CD4-positive, alpha-beta T cell treated with Interleukin-2 at 100 ng/mL for 4 hours (primary cell): ENCODE measurements at regions not wholly inside any gene's neighbourhood (a gene's known extent, or its start where the extent isn't known, plus 50 kb on each side); places are given as distances from the start of the nearest gene placed in this dataset.
"Not testable (repeated sequence)": the region's sequence is repeated elsewhere in the genome, so short reads cannot be mapped to it uniquely, and the experiment has no call there.

ENCODE experiments used
- DNase-seq: peaks from one replicate; pipeline ENCODE4 v3.0.0-alpha.2; 2020; ENCODE audit warnings: low spot score

DNA sequence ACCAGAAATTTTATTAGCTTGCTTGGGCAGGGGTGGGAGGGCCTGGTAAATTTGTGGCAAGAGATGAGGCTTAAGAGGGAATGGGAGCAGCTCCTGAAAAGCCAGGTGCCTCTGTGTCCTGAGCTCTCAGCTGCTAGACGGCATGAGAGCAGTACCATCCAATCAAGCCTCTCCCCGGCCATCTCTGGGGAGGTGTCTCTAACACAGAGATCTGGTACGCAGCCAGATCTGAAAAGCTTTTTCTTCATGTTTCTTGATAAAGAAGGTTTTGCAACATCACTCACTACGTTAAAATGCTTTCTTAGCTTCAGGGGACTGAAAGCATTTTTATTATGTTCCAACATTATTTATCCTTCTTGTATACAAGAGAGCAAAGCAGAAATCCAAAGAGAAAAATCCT, 488.2 kb downstream of the RBFOX1 start:
- no peak for DNase-seq

- no peak for DNase-seq
These were observed 473.2 kb downstream of the RBFOX1 start for GRCh38 chr16:7805686-7806396.

GRCh38 chr16:7804635-7805195, 472.1 kb downstream of the RBFOX1 start:
- DNase-seq, result no peak

DNA sequence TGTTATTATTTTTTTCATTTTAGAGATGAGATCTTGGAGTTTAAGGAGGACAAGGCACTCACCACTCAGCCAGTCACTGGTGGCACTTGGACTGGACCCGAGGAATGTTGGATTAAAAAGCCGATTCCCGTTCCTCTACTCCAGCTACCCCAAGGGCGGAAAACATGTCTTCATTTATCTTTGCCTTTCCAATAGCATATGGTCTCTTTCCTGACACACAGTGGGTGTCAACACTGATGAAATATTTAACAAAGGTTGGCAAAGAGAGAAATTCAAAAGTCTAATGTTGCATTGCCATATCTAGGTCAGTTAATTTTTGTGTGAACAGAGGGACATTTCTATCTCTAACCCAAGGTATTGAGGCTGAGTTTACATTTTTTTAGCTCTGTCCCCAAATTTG, 459.7 kb downstream of the RBFOX1 start:
- no peak for DNase-seq

GRCh38 chr16:7791028-7791590, 458.5 kb downstream of the RBFOX1 start:
- DNase-seq, result no peak

GRCh38 chr16:7775072-7775488, 442.4 kb downstream of the RBFOX1 start:
- no peak for DNase-seq

- DNase-seq, result no peak
These were observed 440.1 kb downstream of the RBFOX1 start for GRCh38 chr16:7772722-7773121.

- not testable (repeated sequence) for DNase-seq
These were observed 436.4 kb downstream of the RBFOX1 start for GRCh38 chr16:7769091-7769490.

- no peak for DNase-seq
These were observed 432.5 kb downstream of the RBFOX1 start for GRCh38 chr16:7765079-7765550.

GRCh38 chr16:7763111-7763510, 430.5 kb downstream of the RBFOX1 start:
- DNase-seq, result no peak
